OCI-LY7 (cell line): ENCODE measurements at regions not wholly inside any gene's neighbourhood (a gene's known extent, or its start where the extent isn't known, plus 50 kb on each side); places are given as distances from the start of the nearest gene placed in this dataset.

Experiments
- EZH2phosphoT487 ChIP-seq: fragments of 200-600 bp; sonication (generic); IDR thresholded peaks from 2 replicates; pipeline ENCODE4 v1.6.1; 2018; ENCODE audit warnings: low read depth, borderline replicate concordance, mild to moderate bottlenecking, mixed run types, antibody characterized with exemption, low read length, moderate library complexity, mixed read lengths
- TF ChIP-seq, protein P1 (sequence below): fragments of 200-600 bp; sonication (generic); conservative IDR thresholded peaks from 2 replicates; pipeline ENCODE4 v1.5.1; 2014; ENCODE audit warnings: mild to moderate bottlenecking, antibody characterized with exemption, low read length, moderate library complexity, mixed read lengths

DNA sequence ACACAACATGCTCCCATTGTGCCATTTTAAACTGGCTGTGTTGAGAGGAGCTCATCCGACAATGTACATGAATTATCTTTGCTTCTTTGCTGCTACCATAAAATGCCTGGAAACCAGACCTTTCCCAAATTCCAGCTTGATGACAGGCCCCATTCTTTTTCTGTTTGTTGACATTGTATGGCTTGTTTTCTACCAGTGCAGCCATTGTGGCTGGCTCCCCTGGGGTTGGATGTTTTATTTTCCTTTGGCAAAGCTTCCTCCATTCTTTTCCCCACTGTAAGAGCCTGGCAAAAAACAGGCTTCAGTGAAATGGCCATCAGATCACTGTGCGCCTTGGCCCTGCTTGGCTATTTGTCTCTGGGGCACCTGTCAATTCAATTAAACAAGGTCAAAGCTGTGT, 532.5 kb downstream of the VRK1 start:
- TF ChIP-seq, protein P1, sequence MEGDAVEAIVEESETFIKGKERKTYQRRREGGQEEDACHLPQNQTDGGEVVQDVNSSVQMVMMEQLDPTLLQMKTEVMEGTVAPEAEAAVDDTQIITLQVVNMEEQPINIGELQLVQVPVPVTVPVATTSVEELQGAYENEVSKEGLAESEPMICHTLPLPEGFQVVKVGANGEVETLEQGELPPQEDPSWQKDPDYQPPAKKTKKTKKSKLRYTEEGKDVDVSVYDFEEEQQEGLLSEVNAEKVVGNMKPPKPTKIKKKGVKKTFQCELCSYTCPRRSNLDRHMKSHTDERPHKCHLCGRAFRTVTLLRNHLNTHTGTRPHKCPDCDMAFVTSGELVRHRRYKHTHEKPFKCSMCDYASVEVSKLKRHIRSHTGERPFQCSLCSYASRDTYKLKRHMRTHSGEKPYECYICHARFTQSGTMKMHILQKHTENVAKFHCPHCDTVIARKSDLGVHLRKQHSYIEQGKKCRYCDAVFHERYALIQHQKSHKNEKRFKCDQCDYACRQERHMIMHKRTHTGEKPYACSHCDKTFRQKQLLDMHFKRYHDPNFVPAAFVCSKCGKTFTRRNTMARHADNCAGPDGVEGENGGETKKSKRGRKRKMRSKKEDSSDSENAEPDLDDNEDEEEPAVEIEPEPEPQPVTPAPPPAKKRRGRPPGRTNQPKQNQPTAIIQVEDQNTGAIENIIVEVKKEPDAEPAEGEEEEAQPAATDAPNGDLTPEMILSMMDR: no peak
- TF ChIP-seq EZH2phosphoT487: no peak
